Stimulated activated CD8-positive, alpha-beta memory T cell treated with anti-CD3 and anti-CD28 coated beads, Interleukin-2, amount 100 ng/mL, for 48 hours (primary cell): ENCODE measurements at regions not wholly inside any gene's neighbourhood (a gene's known extent, or its start where the extent isn't known, plus 50 kb on each side); places are given as distances from the start of the nearest gene placed in this dataset.

Experiments used
- DNase-seq, 2 donors: peaks; one replicate each; pipeline ENCODE4 v3.0.0-alpha.2; 2020; ENCODE audit warnings: low read depth in 2 of 2

GRCh38 chr6:166693880-166694279 is 66.8 kb upstream of the RPS6KA2 start:
- no peak for DNase-seq

- DNase-seq: no peak
Measured at GRCh38 chr6:166692723-166693302, 65.8 kb upstream of the RPS6KA2 start.

- no peak for DNase-seq
Measured at GRCh38 chr6:166691746-166692145, 64.7 kb upstream of the RPS6KA2 start.

GRCh38 chr6:166691199-166691598 is 64.1 kb upstream of the RPS6KA2 start:
- no peak for DNase-seq

GRCh38 chr6:166689687-166690086 is 62.6 kb upstream of the RPS6KA2 start:
- no peak for DNase-seq

GRCh38 chr6:166688901-166689300 is 61.9 kb upstream of the RPS6KA2 start:
- DNase-seq: no peak

GRCh38 chr6:166687879-166688205 is 60.8 kb upstream of the RPS6KA2 start:
- no peak for DNase-seq

GRCh38 chr6:166687070-166687878 is 60.2 kb upstream of the RPS6KA2 start:
- no peak for DNase-seq

- DNase-seq: no peak
Measured at GRCh38 chr6:166686317-166686716, 59.3 kb upstream of the RPS6KA2 start.

GRCh38 chr6:166684866-166685265 is 57.8 kb upstream of the RPS6KA2 start:
- DNase-seq: no peak

GRCh38 chr6:166684170-166684569 is 57.1 kb upstream of the RPS6KA2 start:
- DNase-seq: no peak

- DNase-seq: no peak
Measured at GRCh38 chr6:166683477-166683876, 56.4 kb upstream of the RPS6KA2 start.

- no peak for DNase-seq
Measured at GRCh38 chr6:166679566-166679965, 52.5 kb upstream of the RPS6KA2 start.

GRCh38 chr6:166678426-166678825 is 51.4 kb upstream of the RPS6KA2 start:
- no peak for DNase-seq

- no peak for DNase-seq
Measured at GRCh38 chr6:166677941-166678340, 50.9 kb upstream of the RPS6KA2 start.
